ENCODE measurements at regions not wholly inside any gene's neighbourhood (a gene's known extent, or its start where the extent isn't known, plus 50 kb on each side); places are given as distances from the start of the nearest gene placed in this dataset.

DNA sequence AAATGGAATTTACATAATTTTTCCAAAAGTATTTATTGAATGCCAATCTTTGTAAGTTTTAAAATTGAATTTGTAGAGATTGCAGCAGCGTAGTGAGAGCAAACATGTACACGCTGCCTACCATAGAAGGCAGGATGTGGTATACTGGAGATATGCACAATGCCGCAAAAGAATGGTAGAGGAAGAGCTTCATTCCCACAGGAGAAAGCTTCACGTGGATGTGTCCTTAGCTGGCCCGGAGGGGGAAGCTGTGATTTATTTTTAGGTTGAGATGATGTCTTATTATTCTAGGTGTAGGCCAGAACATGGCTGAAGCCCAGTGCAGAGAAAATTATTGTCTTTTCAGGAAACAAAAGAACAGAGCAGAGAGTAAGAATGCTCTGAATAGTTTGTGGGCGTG is 743.3 kb upstream of the BCHE start:
- TF ChIP-seq NFRKB (IDR thresholded peaks at IDR 0.05) (no peak), FOXK2 (IDR thresholded peaks at IDR 0.05) (no peak), BHLHE40 (IDR thresholded peaks at IDR 0.05; ENCODE audit: borderline replicate concordance) (no peak), SP1 (IDR thresholded peaks at IDR 0.05) (no peak), SUZ12 (IDR thresholded peaks at IDR 0.05) (no peak), FOXA1 (IDR thresholded peaks at IDR 0.05) (no peak)
- TF ChIP-seq, protein P1, sequence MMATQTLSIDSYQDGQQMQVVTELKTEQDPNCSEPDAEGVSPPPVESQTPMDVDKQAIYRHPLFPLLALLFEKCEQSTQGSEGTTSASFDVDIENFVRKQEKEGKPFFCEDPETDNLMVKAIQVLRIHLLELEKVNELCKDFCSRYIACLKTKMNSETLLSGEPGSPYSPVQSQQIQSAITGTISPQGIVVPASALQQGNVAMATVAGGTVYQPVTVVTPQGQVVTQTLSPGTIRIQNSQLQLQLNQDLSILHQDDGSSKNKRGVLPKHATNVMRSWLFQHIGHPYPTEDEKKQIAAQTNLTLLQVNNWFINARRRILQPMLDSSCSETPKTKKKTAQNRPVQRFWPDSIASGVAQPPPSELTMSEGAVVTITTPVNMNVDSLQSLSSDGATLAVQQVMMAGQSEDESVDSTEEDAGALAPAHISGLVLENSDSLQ (IDR thresholded peaks at IDR 0.05), result no peak
